ENCODE measurements at regions not wholly inside any gene's neighbourhood (a gene's known extent, or its start where the extent isn't known, plus 50 kb on each side); places are given as distances from the start of the nearest gene placed in this dataset.

DNA sequence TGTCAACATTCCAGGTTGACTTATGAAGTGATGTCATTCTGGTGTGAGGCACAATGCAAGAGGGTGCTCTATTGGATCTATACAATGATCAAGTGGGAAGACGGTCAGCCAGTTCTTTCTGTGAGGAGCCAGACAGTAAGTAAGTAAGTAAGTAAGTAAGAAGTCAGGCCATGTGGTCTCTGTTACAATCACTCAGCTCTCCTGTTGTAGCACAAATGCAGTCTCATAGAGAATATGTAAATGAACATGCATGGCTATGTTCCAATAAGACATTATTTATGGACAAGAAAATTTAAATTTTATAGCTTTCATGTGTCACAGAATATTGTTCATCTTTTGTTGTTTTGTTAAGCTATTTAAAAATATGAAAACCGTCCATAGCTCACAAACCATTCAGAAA, 399.7 kb downstream of the BTBD3 start:
- Histone ChIP-seq H3K4me1 (ENCODE audit: control insufficient read depth, extremely low read depth, insufficient read depth, low read length) (no peaks in the 10 kb centered on the region), H3K27ac (ENCODE audit: insufficient read depth, low read depth, low read length) (no peak overlapping the region), H3K36me3 (ENCODE audit: control insufficient read depth in 2 of 2, extremely low read depth in 1 of 2, insufficient read depth in 2 of 2, low read length in 2 of 2) (no peaks in the 10 kb centered on the region), H3K9me1 (replicated peaks; ENCODE audit: control insufficient read depth, extremely low read depth, insufficient read depth, low read length) (no peaks in the 10 kb centered on the region), H3K79me2 (ENCODE audit: control insufficient read depth, insufficient read depth, low read length) (no peaks in the 10 kb centered on the region), H2AFZ (ENCODE audit: low read depth, low read length) (no peak overlapping the region), H3K27me3 (ENCODE audit: control insufficient read depth in 2 of 2, insufficient read depth in 2 of 2, low read length in 2 of 2) (no peaks in the 10 kb centered on the region), H3K9me3 (replicated peaks; ENCODE audit: control insufficient read depth, insufficient read depth, low read length) (peaks cover 2% of the 10 kb centered on the region), H3K9ac (replicated peaks; ENCODE audit: extremely low read depth, insufficient read depth, low read length) (no peak overlapping the region), H3K4me3 (replicated peaks in 1 of 3; ENCODE audit: insufficient read depth in 1 of 3, low read depth in 1 of 3, low read length in 3 of 3) (no peak overlapping the region), H4K20me1 (replicated peaks; ENCODE audit: control insufficient read depth, extremely low read depth, insufficient read depth, low read length) (no peaks in the 10 kb centered on the region), H3K4me2 (ENCODE audit: insufficient read depth, low read length) (no peak overlapping the region)
- dilution Hi-C loops (cut with MboI; ENCODE audit: extremely low pct_ligation_motif_present, low sequenced_read_pairs): no loop called here
- ChIA-PET CTCF (no interaction called here), POLR2A (no interaction called here)
- DNase-seq (ENCODE audit: low read depth, low spot score) (no peak), FAIRE-seq (no peak)
- no peak for TF ChIP-seq MYC (IDR thresholded peaks at IDR 0.05; ENCODE audit: low read depth, low read length)
- TF ChIP-seq EZH2 (IDR thresholded peaks at IDR 0.05; ENCODE audit: borderline replicate concordance, low read depth, low read length, severe bottlenecking): no peak
- no peak for TF ChIP-seq POLR2AphosphoS5 (IDR thresholded peaks at IDR 0.05; ENCODE audit: insufficient read depth, low read depth, low read length)
- TF ChIP-seq, protein P1, sequence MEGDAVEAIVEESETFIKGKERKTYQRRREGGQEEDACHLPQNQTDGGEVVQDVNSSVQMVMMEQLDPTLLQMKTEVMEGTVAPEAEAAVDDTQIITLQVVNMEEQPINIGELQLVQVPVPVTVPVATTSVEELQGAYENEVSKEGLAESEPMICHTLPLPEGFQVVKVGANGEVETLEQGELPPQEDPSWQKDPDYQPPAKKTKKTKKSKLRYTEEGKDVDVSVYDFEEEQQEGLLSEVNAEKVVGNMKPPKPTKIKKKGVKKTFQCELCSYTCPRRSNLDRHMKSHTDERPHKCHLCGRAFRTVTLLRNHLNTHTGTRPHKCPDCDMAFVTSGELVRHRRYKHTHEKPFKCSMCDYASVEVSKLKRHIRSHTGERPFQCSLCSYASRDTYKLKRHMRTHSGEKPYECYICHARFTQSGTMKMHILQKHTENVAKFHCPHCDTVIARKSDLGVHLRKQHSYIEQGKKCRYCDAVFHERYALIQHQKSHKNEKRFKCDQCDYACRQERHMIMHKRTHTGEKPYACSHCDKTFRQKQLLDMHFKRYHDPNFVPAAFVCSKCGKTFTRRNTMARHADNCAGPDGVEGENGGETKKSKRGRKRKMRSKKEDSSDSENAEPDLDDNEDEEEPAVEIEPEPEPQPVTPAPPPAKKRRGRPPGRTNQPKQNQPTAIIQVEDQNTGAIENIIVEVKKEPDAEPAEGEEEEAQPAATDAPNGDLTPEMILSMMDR (IDR thresholded peaks at IDR 0.05; ENCODE audit: extremely low read depth in 1 of 2, insufficient read depth in 1 of 2, low read depth in 1 of 2, low read length in 2 of 2): no peak
- no TSS peak for BruUV-seq (replicated peaks)
- intact Hi-C loops (cut with micrococcal nuclease): no loop called here

DNA sequence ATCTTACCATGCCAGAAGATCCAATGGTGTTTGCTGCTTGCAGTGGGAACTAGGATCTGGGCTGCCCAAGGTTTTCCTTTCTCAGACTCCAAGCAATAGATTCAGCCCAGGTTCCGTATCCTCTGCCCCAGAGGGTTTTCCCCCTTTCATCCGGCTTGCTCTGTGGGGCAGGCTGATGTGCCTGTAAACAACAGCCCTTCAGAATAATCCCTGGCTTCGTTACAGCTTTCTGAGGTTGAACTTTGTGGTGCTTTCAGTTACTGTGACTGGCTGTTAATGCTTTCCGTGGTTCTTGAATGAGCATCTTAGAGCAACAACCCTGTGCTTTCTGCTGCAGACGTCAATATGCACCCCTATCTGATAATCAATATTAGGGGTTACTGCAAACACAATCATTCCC, 400.4 kb downstream of the BTBD3 start:
- H3K36me3 ChIP-seq (ENCODE audit: control insufficient read depth in 2 of 2, extremely low read depth in 1 of 2, insufficient read depth in 2 of 2, low read length in 2 of 2): no peaks in the 10 kb centered on the region
- no peak for FAIRE-seq
- no peak overlapping the region for H3K4me3 ChIP-seq (replicated peaks in 1 of 3; ENCODE audit: insufficient read depth in 1 of 3, low read depth in 1 of 3, low read length in 3 of 3)
- no peaks in the 10 kb centered on the region for H3K27me3 ChIP-seq (ENCODE audit: control insufficient read depth in 2 of 2, insufficient read depth in 2 of 2, low read length in 2 of 2)
- no peak overlapping the region for H2AFZ ChIP-seq (ENCODE audit: low read depth, low read length)
- no peaks in the 10 kb centered on the region for H3K79me2 ChIP-seq (ENCODE audit: control insufficient read depth, insufficient read depth, low read length)
- dilution Hi-C loops (cut with MboI; ENCODE audit: extremely low pct_ligation_motif_present, low sequenced_read_pairs): no loop called here
- ChIA-PET CTCF (no interaction called here), POLR2A (no interaction called here)
- H3K9me1 ChIP-seq (replicated peaks; ENCODE audit: control insufficient read depth, extremely low read depth, insufficient read depth, low read length): no peaks in the 10 kb centered on the region
- H3K9me3 ChIP-seq (replicated peaks; ENCODE audit: control insufficient read depth, insufficient read depth, low read length): peaks cover 2% of the 10 kb centered on the region
- no peak overlapping the region for H3K27ac ChIP-seq (ENCODE audit: insufficient read depth, low read depth, low read length)
- no peaks in the 10 kb centered on the region for H3K4me1 ChIP-seq (ENCODE audit: control insufficient read depth, extremely low read depth, insufficient read depth, low read length)
- no peaks in the 10 kb centered on the region for H4K20me1 ChIP-seq (replicated peaks; ENCODE audit: control insufficient read depth, extremely low read depth, insufficient read depth, low read length)
- TF ChIP-seq, protein P2, sequence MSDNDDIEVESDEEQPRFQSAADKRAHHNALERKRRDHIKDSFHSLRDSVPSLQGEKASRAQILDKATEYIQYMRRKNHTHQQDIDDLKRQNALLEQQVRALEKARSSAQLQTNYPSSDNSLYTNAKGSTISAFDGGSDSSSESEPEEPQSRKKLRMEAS (IDR thresholded peaks at IDR 0.05; ENCODE audit: insufficient read depth, insufficient read length): no peak
- TF ChIP-seq MYC (IDR thresholded peaks at IDR 0.05; ENCODE audit: low read depth, low read length) (no peak), POLR2AphosphoS5 (IDR thresholded peaks at IDR 0.05; ENCODE audit: insufficient read depth, low read depth, low read length) (no peak), GATA2 (IDR thresholded peaks at IDR 0.05; ENCODE audit: insufficient read depth, insufficient read length, low read depth, low read length) (no peak), EZH2 (IDR thresholded peaks at IDR 0.05; ENCODE audit: borderline replicate concordance, low read depth, low read length, severe bottlenecking) (no peak), JUN (IDR thresholded peaks at IDR 0.05; ENCODE audit: borderline replicate concordance, insufficient read depth, insufficient read length, low read depth) (no peak), FOS (IDR thresholded peaks at IDR 0.05; ENCODE audit: borderline replicate concordance, insufficient read depth, low read length) (no peak), POLR2A (IDR thresholded peaks at IDR 0.05; ENCODE audit: low read depth, low read length) (no peak)
- TF ChIP-seq, protein P1 (IDR thresholded peaks at IDR 0.05; ENCODE audit: extremely low read depth in 1 of 2, insufficient read depth in 1 of 2, low read depth in 1 of 2, low read length in 2 of 2): no peak
- no TSS peak for BruUV-seq (replicated peaks)
- no peak for DNase-seq (ENCODE audit: low read depth, low spot score)
- H3K9ac ChIP-seq (replicated peaks; ENCODE audit: extremely low read depth, insufficient read depth, low read length): no peak overlapping the region
- intact Hi-C loops (cut with micrococcal nuclease): no loop called here
- H3K4me2 ChIP-seq (ENCODE audit: insufficient read depth, low read length): no peak overlapping the region
